ENCODE measurements at regions not wholly inside any gene's neighbourhood (a gene's known extent, or its start where the extent isn't known, plus 50 kb on each side); places are given as distances from the start of the nearest gene placed in this dataset.

GRCh38 chr1:11414926-11415538 lies 63.9 kb upstream of the DISP3 start:
- 56 to 65% methylated on average over 7 to 19 of the region's 19 CpGs for WGBS, 2 donors
- peaks cover 0 to 6% of the 10 kb centered on the region in 2 donors for H3K27me3 ChIP-seq
- intact Hi-C loops (cut with DNase I) = no loop called here
- ATAC-seq (no peak), DNase-seq (no peak)
- no peaks in the 10 kb centered on the region for H3K36me3 ChIP-seq (replicated peaks in 1 of 2; ENCODE audit: insufficient read depth in 1 of 2, low read depth in 2 of 2)
- no peak overlapping the region for H3K27ac ChIP-seq
- TF ChIP-seq CTCF (IDR thresholded peaks at IDR 0.05) (no peak), POLR2A (IDR thresholded peaks at IDR 0.05) (no peak)
- no peaks in the 10 kb centered on the region for H3K4me1 ChIP-seq
- H3K9me3 ChIP-seq = no peaks in the 10 kb centered on the region
- no peak overlapping the region for H3K4me3 ChIP-seq

- WGBS, 2 donors = 30 to 52% methylated on average over 4 of the region's 4 CpGs
- ATAC-seq (no peak), DNase-seq (no peak)
- intact Hi-C loops (cut with DNase I) = no loop called here
- TF ChIP-seq CTCF (IDR thresholded peaks at IDR 0.05) (no peak), POLR2A (IDR thresholded peaks at IDR 0.05) (no peak)
- peaks cover 0 to 6% of the 10 kb centered on the region in 2 donors for H3K27me3 ChIP-seq
- no peak overlapping the region for H3K27ac ChIP-seq
- no peaks in the 10 kb centered on the region for H3K36me3 ChIP-seq (replicated peaks in 1 of 2; ENCODE audit: insufficient read depth in 1 of 2, low read depth in 2 of 2)
- no peak overlapping the region for H3K4me3 ChIP-seq
- H3K4me1 ChIP-seq = no peaks in the 10 kb centered on the region
- H3K9me3 ChIP-seq = no peaks in the 10 kb centered on the region
Observed at GRCh38 chr1:11417162-11417561, 61.8 kb upstream of the DISP3 start.

GRCh38 chr1:11418056-11418455 lies 60.9 kb upstream of the DISP3 start:
- no peak for DNase-seq
- intact Hi-C loops (cut with DNase I) = no loop called here
- H3K27me3 ChIP-seq = peaks cover 0 to 2% of the 10 kb centered on the region in 2 donors
- no peak overlapping the region for H3K27ac ChIP-seq
- H3K36me3 ChIP-seq (replicated peaks in 1 of 2; ENCODE audit: insufficient read depth in 1 of 2, low read depth in 2 of 2) = no peaks in the 10 kb centered on the region
- TF ChIP-seq CTCF (IDR thresholded peaks at IDR 0.05) (no peak), POLR2A (IDR thresholded peaks at IDR 0.05) (no peak)
- no peak overlapping the region for H3K4me3 ChIP-seq
- H3K9me3 ChIP-seq = no peaks in the 10 kb centered on the region
- no peaks in the 10 kb centered on the region for H3K4me1 ChIP-seq
- WGBS, 2 donors = 71 to 74% methylated on average over 4 of the region's 4 CpGs
- no peak for ATAC-seq

GRCh38 chr1:11421443-11421842 lies 57.5 kb upstream of the DISP3 start:
- Histone ChIP-seq H3K27ac (no peak overlapping the region), H3K4me1 (no peaks in the 10 kb centered on the region), H3K27me3 (no peaks in the 10 kb centered on the region), H3K36me3 (replicated peaks in 1 of 2; ENCODE audit: insufficient read depth in 1 of 2, low read depth in 2 of 2) (no peaks in the 10 kb centered on the region), H3K4me3 (no peak overlapping the region), H3K9me3 (no peaks in the 10 kb centered on the region)
- no peak for TF ChIP-seq CTCF (IDR thresholded peaks at IDR 0.05)
- TF ChIP-seq POLR2A (IDR thresholded peaks at IDR 0.05) = no peak
- intact Hi-C loops (cut with DNase I) = no loop called here
- ATAC-seq (no peak), DNase-seq (no peak)
- WGBS, 2 donors = 73 to 78% methylated on average over 8 of the region's 8 CpGs

GRCh38 chr1:11422686-11423085 lies 56.3 kb upstream of the DISP3 start:
- no peak overlapping the region for H3K4me3 ChIP-seq
- WGBS, 2 donors = 59 to 68% methylated on average over 6 to 9 of the region's 9 CpGs
- no peak for TF ChIP-seq POLR2A (IDR thresholded peaks at IDR 0.05)
- no peak for TF ChIP-seq CTCF (IDR thresholded peaks at IDR 0.05)
- H3K27me3 ChIP-seq = no peaks in the 10 kb centered on the region
- no peaks in the 10 kb centered on the region for H3K9me3 ChIP-seq
- ATAC-seq = no peak
- H3K36me3 ChIP-seq (replicated peaks in 1 of 2; ENCODE audit: insufficient read depth in 1 of 2, low read depth in 2 of 2) = no peaks in the 10 kb centered on the region
- no peak for DNase-seq
- H3K27ac ChIP-seq = no peak overlapping the region
- H3K4me1 ChIP-seq = no peaks in the 10 kb centered on the region
- intact Hi-C loops (cut with DNase I) = no loop called here
